Endothelial cell of umbilical vein (primary cell): ENCODE measurements at regions not wholly inside any gene's neighbourhood (a gene's known extent, or its start where the extent isn't known, plus 50 kb on each side); places are given as distances from the start of the nearest gene placed in this dataset.

Source experiments
- BruUV-seq: library from RNA; stranded (reverse); fragments of 400-500 nt; replicated peaks from 2 replicates; lab custom pipeline; 2021; lab: Mats Ljungman, UMichigan
- CTCF ChIA-PET: fragments of 300-600, 350-600 bp; sonication (Branson Sonifier 250); formaldehyde crosslinking; loops from one replicate; lab custom pipeline; 2021; ENCODE audit warnings: antibody characterized with exemption, inconsistent platforms; lab: Charles Lee
- POLR2A ChIA-PET: fragments of 300-600, 350-600 bp; sonication (Branson Sonifier 250); formaldehyde crosslinking; loops from one replicate; lab custom pipeline; 2021; ENCODE audit warnings: antibody characterized with exemption, inconsistent platforms; lab: Charles Lee
- DNase-seq: peaks from one replicate; pipeline ENCODE4 v3.0.0-alpha.2; 2011; ENCODE audit warnings: low read depth, low spot score
- FAIRE-seq: peaks from 2 replicates; lab custom pipeline; 2011; peaks lifted over from hg19 to GRCh38; lab: Jason Lieb, UNC
- H2AFZ ChIP-seq: 2 replicates; pipeline ENCODE4 v1.6.0; 2012; ENCODE audit warnings: low read depth, low read length, control low read depth, inconsistent platforms
- H3K27ac ChIP-seq: 2 replicates; pipeline ENCODE4 v1.5.1; 2011; ENCODE audit warnings: low read depth, mild to moderate bottlenecking, control low read depth, low read length, moderate library complexity; ENCODE audit not compliant: insufficient read depth
- H3K27me3 ChIP-seq, 2 experiments: 2 replicates each; pipeline versions ENCODE4 v1.6.0 to v1.6.1; 2011; ENCODE audit warnings: low read length in 2 of 2, mixed read lengths in 1 of 2; ENCODE audit not compliant: control insufficient read depth in 2 of 2, insufficient read depth in 2 of 2
- H3K36me3 ChIP-seq, 2 experiments: 2 replicates in 1 of 2; 3 replicates in 1 of 2; pipeline ENCODE4 v1.5.1; 2011; ENCODE audit warnings: low read length in 2 of 2, mild to moderate bottlenecking in 1 of 2, moderate library complexity in 1 of 2; ENCODE audit not compliant: control insufficient read depth in 2 of 2, insufficient read depth in 2 of 2; ENCODE audit errors: extremely low read depth in 1 of 2
- H3K4me1 ChIP-seq: 3 replicates; pipeline ENCODE4 v1.5.1; 2011; ENCODE audit warnings: mild to moderate bottlenecking, low read length; ENCODE audit not compliant: control insufficient read depth, insufficient read depth; ENCODE audit errors: extremely low read depth
- H3K4me2 ChIP-seq: 2 replicates; pipeline ENCODE4 v1.6.1; 2011; ENCODE audit warnings: low read length, control low read depth, mixed read lengths; ENCODE audit not compliant: insufficient read depth
- H3K4me3 ChIP-seq, 3 experiments: fragments of 200-600 bp in 1 of 3; sonication (generic), shearing (Covaris generic) in 1 of 3; replicated peaks in 1 of 3; 2 replicates each; pipeline ENCODE4 v1.5.1; 2011 to 2016; ENCODE audit warnings: control low read depth in 3 of 3, low read length in 3 of 3, mild to moderate bottlenecking in 2 of 3, inconsistent platforms in 1 of 3, low read depth in 1 of 3, moderate library complexity in 1 of 3; ENCODE audit not compliant: insufficient read depth in 1 of 3
- H3K79me2 ChIP-seq: 2 replicates; pipeline ENCODE4 v1.6.0; 2012; ENCODE audit warnings: low read length, inconsistent platforms; ENCODE audit not compliant: control insufficient read depth, insufficient read depth
- H3K9ac ChIP-seq: replicated peaks from 2 replicates; pipeline ENCODE3; 2011; ENCODE audit warnings: low read length, control low read depth; ENCODE audit not compliant: insufficient read depth; ENCODE audit errors: extremely low read depth
- H3K9me1 ChIP-seq: replicated peaks from 3 replicates; pipeline ENCODE4 v1.6.0; 2011; ENCODE audit warnings: mild to moderate bottlenecking, low read length; ENCODE audit not compliant: control insufficient read depth, insufficient read depth; ENCODE audit errors: extremely low read depth
- H3K9me3 ChIP-seq: replicated peaks from 2 replicates; pipeline ENCODE4 v1.5.1; 2012; ENCODE audit warnings: low read length, inconsistent platforms; ENCODE audit not compliant: control insufficient read depth, insufficient read depth
- H4K20me1 ChIP-seq: replicated peaks from 2 replicates; pipeline ENCODE3; 2011; ENCODE audit warnings: mild to moderate bottlenecking, low read length; ENCODE audit not compliant: control insufficient read depth, insufficient read depth; ENCODE audit errors: extremely low read depth
- EZH2 ChIP-seq: IDR thresholded peaks from 2 replicates; pipeline ENCODE4 v1.6.1; 2012; ENCODE audit warnings: borderline replicate concordance, low read depth, mild to moderate bottlenecking, moderate library complexity, low read length, inconsistent platforms; ENCODE audit not compliant: severe bottlenecking
- FOS ChIP-seq: IDR thresholded peaks from 2 replicates; pipeline ENCODE4 v1.6.1; 2011; ENCODE audit warnings: mild to moderate bottlenecking, low read length, moderate library complexity, borderline replicate concordance; ENCODE audit not compliant: insufficient read depth
- GATA2 ChIP-seq: IDR thresholded peaks from 2 replicates; pipeline ENCODE4 v1.7.0; 2011; ENCODE audit warnings: low read depth, mild to moderate bottlenecking, moderate library complexity, mixed read lengths, low read length; ENCODE audit not compliant: insufficient read length, insufficient read depth
- JUN ChIP-seq: IDR thresholded peaks from 2 replicates; pipeline ENCODE4 v1.6.1; 2011; ENCODE audit warnings: borderline replicate concordance, low read depth; ENCODE audit not compliant: insufficient read length, insufficient read depth
- MYC ChIP-seq: IDR thresholded peaks from one replicate; pipeline ENCODE4 v1.6.1; 2011; ENCODE audit warnings: mild to moderate bottlenecking, low read depth, low read length
- POLR2A ChIP-seq: IDR thresholded peaks from 2 replicates; pipeline ENCODE4 v1.6.1; 2012; ENCODE audit warnings: low read depth, mild to moderate bottlenecking, control low read depth, low read length
- POLR2AphosphoS5 ChIP-seq: IDR thresholded peaks from 2 replicates; pipeline ENCODE4 v1.6.1; 2012; ENCODE audit warnings: low read depth, mild to moderate bottlenecking, control low read depth, low read length, moderate library complexity; ENCODE audit not compliant: insufficient read depth
- dilution Hi-C: fragments of 300-500 bp; cut with MboI; formaldehyde crosslinking; loops from one replicate; pipeline ENCODE4 v1.15.0; 2019; ENCODE audit warnings: low sequenced_read_pairs; ENCODE audit not compliant: extremely low pct_ligation_motif_present
- intact Hi-C: fragments of 100-400 bp; cut with micrococcal nuclease; formaldehyde crosslinking; loops from one replicate; pipeline ENCODE4 v1.10.0; 2022
- TF ChIP-seq, protein P1 (sequence below): IDR thresholded peaks from 2 replicates; pipeline ENCODE4 v1.6.1; 2011; ENCODE audit not compliant: insufficient read depth, insufficient read length
- TF ChIP-seq, protein P2 (sequence below), 2 donors: IDR thresholded peaks; 1 replicate in 1 of 2; 2 replicates in 1 of 2; pipeline ENCODE4 v1.5.1; 2011; ENCODE audit warnings: low read length in 2 of 2, mild to moderate bottlenecking in 2 of 2, moderate library complexity in 2 of 2, control low read depth in 1 of 2, inconsistent platforms in 1 of 2, low read depth in 1 of 2; ENCODE audit not compliant: insufficient read depth in 1 of 2; ENCODE audit errors: extremely low read depth in 1 of 2

GRCh38 chr2:226383461-226383860 is 416.2 kb downstream of the IRS1 start:
- no peak for FAIRE-seq
- dilution Hi-C loops = no loop called here

More at GRCh38 chr2:226383461-226383860, 416.2 kb downstream of the IRS1 start:
- no peaks in the 10 kb centered on the region for H3K4me1 ChIP-seq
- no peak overlapping the region for H3K9ac ChIP-seq
- ChIA-PET CTCF (no interaction called here), POLR2A (no interaction called here)
- H3K9me1 ChIP-seq = no peaks in the 10 kb centered on the region
- no peak for DNase-seq
- H3K79me2 ChIP-seq = no peaks in the 10 kb centered on the region
- TF ChIP-seq MYC (no peak), JUN (no peak), FOS (no peak), POLR2AphosphoS5 (no peak), EZH2 (no peak), POLR2A (no peak), GATA2 (no peak)
- TF ChIP-seq, protein P1, sequence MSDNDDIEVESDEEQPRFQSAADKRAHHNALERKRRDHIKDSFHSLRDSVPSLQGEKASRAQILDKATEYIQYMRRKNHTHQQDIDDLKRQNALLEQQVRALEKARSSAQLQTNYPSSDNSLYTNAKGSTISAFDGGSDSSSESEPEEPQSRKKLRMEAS = no peak
- TF ChIP-seq, protein P2, sequence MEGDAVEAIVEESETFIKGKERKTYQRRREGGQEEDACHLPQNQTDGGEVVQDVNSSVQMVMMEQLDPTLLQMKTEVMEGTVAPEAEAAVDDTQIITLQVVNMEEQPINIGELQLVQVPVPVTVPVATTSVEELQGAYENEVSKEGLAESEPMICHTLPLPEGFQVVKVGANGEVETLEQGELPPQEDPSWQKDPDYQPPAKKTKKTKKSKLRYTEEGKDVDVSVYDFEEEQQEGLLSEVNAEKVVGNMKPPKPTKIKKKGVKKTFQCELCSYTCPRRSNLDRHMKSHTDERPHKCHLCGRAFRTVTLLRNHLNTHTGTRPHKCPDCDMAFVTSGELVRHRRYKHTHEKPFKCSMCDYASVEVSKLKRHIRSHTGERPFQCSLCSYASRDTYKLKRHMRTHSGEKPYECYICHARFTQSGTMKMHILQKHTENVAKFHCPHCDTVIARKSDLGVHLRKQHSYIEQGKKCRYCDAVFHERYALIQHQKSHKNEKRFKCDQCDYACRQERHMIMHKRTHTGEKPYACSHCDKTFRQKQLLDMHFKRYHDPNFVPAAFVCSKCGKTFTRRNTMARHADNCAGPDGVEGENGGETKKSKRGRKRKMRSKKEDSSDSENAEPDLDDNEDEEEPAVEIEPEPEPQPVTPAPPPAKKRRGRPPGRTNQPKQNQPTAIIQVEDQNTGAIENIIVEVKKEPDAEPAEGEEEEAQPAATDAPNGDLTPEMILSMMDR (IDR thresholded peaks at IDR 0.05; ENCODE audit: extremely low read depth in 1 of 2, insufficient read depth in 1 of 2, low read depth in 1 of 2, low read length in 2 of 2) = no peak
- no peak overlapping the region for H3K27ac ChIP-seq
- H3K4me2 ChIP-seq = no peak overlapping the region
- H3K9me3 ChIP-seq = no peaks in the 10 kb centered on the region
- no TSS peak for BruUV-seq
- H3K4me3 ChIP-seq = no peak overlapping the region
- no peaks in the 10 kb centered on the region for H4K20me1 ChIP-seq
- intact Hi-C loops = no loop called here
- H3K36me3 ChIP-seq = no peaks in the 10 kb centered on the region
- H3K27me3 ChIP-seq = no peaks in the 10 kb centered on the region
- no peak overlapping the region for H2AFZ ChIP-seq
